Prostate gland (tissue), 2 donors: ENCODE measurements at regions not wholly inside any gene's neighbourhood (a gene's known extent, or its start where the extent isn't known, plus 50 kb on each side); places are given as distances from the start of the nearest gene placed in this dataset.

Source experiments
- POLR2A ChIP-seq: fragments of 450-650 bp; IDR thresholded peaks from one replicate; pipeline ENCODE4 v1.6.1; 2016; ENCODE audit warnings: antibody characterized with exemption, mild to moderate bottlenecking
- TF ChIP-seq, protein P1 (sequence below), 4 experiments: fragments of 200-600 bp in 2 of 4; fragments of 450-650 bp in 2 of 4; sonication (generic) in 2 of 4; IDR thresholded peaks; 1 replicate in 3 of 4; 2 replicates in 1 of 4; pipeline ENCODE4 v1.5.1; 2016 to 2019; ENCODE audit warnings: antibody characterized with exemption in 4 of 4, mild to moderate bottlenecking in 2 of 4, moderate library complexity in 2 of 4

DNA sequence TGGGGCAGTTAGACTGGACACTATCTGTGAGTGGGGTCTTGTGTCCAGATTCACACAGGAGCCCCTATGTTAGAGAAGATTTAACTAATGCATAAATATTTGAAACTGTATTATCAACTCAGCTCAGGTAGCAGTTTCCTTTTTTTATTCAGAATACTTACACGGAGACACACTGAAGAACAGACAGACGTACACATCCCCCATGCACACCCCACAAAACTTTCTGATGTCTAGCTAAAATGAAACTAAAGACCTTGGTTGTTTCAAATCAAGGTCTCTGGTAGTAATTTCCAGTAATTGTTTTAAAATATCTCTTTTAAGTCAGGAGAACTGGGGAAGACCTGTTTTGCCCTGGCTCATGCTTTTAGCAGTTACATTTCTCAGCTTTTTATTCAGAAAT is 55.7 kb upstream of the PRKCQ start:
- TF ChIP-seq, protein P1, sequence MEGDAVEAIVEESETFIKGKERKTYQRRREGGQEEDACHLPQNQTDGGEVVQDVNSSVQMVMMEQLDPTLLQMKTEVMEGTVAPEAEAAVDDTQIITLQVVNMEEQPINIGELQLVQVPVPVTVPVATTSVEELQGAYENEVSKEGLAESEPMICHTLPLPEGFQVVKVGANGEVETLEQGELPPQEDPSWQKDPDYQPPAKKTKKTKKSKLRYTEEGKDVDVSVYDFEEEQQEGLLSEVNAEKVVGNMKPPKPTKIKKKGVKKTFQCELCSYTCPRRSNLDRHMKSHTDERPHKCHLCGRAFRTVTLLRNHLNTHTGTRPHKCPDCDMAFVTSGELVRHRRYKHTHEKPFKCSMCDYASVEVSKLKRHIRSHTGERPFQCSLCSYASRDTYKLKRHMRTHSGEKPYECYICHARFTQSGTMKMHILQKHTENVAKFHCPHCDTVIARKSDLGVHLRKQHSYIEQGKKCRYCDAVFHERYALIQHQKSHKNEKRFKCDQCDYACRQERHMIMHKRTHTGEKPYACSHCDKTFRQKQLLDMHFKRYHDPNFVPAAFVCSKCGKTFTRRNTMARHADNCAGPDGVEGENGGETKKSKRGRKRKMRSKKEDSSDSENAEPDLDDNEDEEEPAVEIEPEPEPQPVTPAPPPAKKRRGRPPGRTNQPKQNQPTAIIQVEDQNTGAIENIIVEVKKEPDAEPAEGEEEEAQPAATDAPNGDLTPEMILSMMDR (IDR thresholded peaks at IDR 0.05): no peak
- TF ChIP-seq POLR2A: no peak
